GM23338 (cell line): ENCODE measurements at regions not wholly inside any gene's neighbourhood (a gene's known extent, or its start where the extent isn't known, plus 50 kb on each side); places are given as distances from the start of the nearest gene placed in this dataset.

ENCODE experiments used
- ATAC-seq: fragments of 200-7000 bp; cut with Tn5 transposase; 3 replicates; pipeline ENCODE4 v1.9.1; 2020
- DNase-seq: peaks from one replicate; pipeline ENCODE4 v3.0.0-alpha.2; 2015; ENCODE audit warnings: low spot score
- H2AFZ ChIP-seq: fragments of 200-600 bp; sonication (generic); 2 replicates; pipeline ENCODE4 v1.8.0; 2016; ENCODE audit warnings: antibody characterized with exemption, mild to moderate bottlenecking, moderate library complexity
- H3F3A ChIP-seq: fragments of 200-600 bp; sonication (generic); replicated peaks from 2 replicates; pipeline ENCODE4 v1.8.0; 2017; ENCODE audit warnings: antibody characterized with exemption, mixed run types, low read depth
- H3K27ac ChIP-seq: fragments of 200-600 bp; sonication (generic); 2 replicates; pipeline ENCODE4 v1.6.1; 2016; ENCODE audit warnings: low read depth
- H3K27me3 ChIP-seq: fragments of 200-600 bp; sonication (generic); 2 replicates; pipeline ENCODE4 v1.8.0; 2016; ENCODE audit warnings: mild to moderate bottlenecking, mixed run types, moderate library complexity; ENCODE audit not compliant: insufficient read depth
- H3K36me3 ChIP-seq: fragments of 200-600 bp; sonication (generic); 2 replicates; pipeline ENCODE4 v1.8.0; 2016; ENCODE audit warnings: mild to moderate bottlenecking; ENCODE audit not compliant: insufficient read depth
- H3K4me1 ChIP-seq: fragments of 200-600 bp; sonication (generic); 2 replicates; pipeline ENCODE4 v1.8.0; 2016; ENCODE audit warnings: mild to moderate bottlenecking, moderate library complexity; ENCODE audit not compliant: insufficient read depth
- H3K4me2 ChIP-seq: fragments of 200-600 bp; sonication (generic); 2 replicates; pipeline ENCODE4 v1.7.1; 2017; ENCODE audit warnings: mixed run types
- H3K4me3 ChIP-seq: fragments of 200-600 bp; sonication (generic); 2 replicates; pipeline ENCODE4 v1.6.1; 2016; ENCODE audit warnings: mixed run types
- H3K79me2 ChIP-seq: fragments of 200-600 bp; sonication (generic); replicated peaks from 2 replicates; pipeline ENCODE4 v1.8.0; 2017; ENCODE audit warnings: mild to moderate bottlenecking; ENCODE audit not compliant: insufficient read depth
- H3K9me2 ChIP-seq: fragments of 200-600 bp; sonication (generic); 2 replicates; pipeline ENCODE4 v1.8.0; 2017; ENCODE audit not compliant: insufficient read depth
- H4K20me1 ChIP-seq: fragments of 200-600 bp; sonication (generic); replicated peaks from 2 replicates; pipeline ENCODE4 v1.8.0; 2017; ENCODE audit warnings: mild to moderate bottlenecking; ENCODE audit not compliant: insufficient read depth
- H3K27ac Mint-ChIP-seq: 2 replicates; pipeline ENCODE4 v1.8.0; 2020; ENCODE audit warnings: inconsistent platforms, mild to moderate bottlenecking, moderate library complexity, mixed read lengths
- H3K27me3 Mint-ChIP-seq: 3 replicates; pipeline ENCODE4 v1.8.0; 2022; ENCODE audit warnings: low read depth, mild to moderate bottlenecking, moderate library complexity, mixed read lengths, inconsistent platforms; ENCODE audit not compliant: insufficient read depth, poor library complexity
- H3K36me3 Mint-ChIP-seq: 3 replicates; pipeline ENCODE4 v1.8.0; 2021; ENCODE audit warnings: low read depth, mild to moderate bottlenecking, inconsistent platforms, moderate library complexity, mixed read lengths
- H3K4me1 Mint-ChIP-seq: 3 replicates; pipeline ENCODE4 v1.8.0; 2020; ENCODE audit warnings: mild to moderate bottlenecking, inconsistent platforms, mixed read lengths
- H3K4me3 Mint-ChIP-seq: 3 replicates; pipeline ENCODE4 v1.8.0; 2021; ENCODE audit warnings: moderate library complexity, mild to moderate bottlenecking, inconsistent platforms, mixed read lengths
- H3K9me3 Mint-ChIP-seq: 3 replicates; pipeline ENCODE4 v1.8.0; 2020; ENCODE audit warnings: moderate library complexity, mild to moderate bottlenecking, inconsistent platforms, mixed read lengths
- TF ChIP-seq, protein P1 (sequence below): fragments of 250-450 bp; sonication (Bioruptor Pico); IDR thresholded peaks from 2 replicates; pipeline ENCODE4 v1.5.0; 2020; ENCODE audit warnings: mild to moderate bottlenecking, moderate library complexity
- TF ChIP-seq, protein P2 (sequence below): IDR thresholded peaks from one replicate; pipeline ENCODE4 v1.6.1; 2018; ENCODE audit warnings: antibody characterized with exemption; ENCODE audit not compliant: unreplicated experiment
- TF ChIP-seq, protein P3 (sequence below): IDR thresholded peaks from 2 replicates; pipeline ENCODE4 v1.6.1; 2016; ENCODE audit warnings: antibody characterized with exemption

DNA sequence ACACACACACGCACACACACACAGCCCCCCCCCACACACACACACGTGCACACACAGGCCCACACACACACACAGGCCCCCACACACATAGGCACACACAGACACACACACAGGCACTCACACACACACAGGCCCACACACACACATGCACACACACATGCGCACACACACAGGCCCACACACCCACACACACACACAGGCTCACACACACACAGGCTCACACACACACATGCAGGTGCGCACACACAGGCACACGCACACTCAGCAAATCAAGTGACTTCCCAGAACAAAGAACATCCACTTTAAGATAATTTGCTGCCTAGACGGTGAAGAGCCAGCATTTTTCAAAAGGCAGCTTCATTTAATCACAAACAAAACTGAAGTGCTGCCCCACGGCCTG, 78.5 kb upstream of the FBRSL1 start (continued):
- TF ChIP-seq, protein P1, sequence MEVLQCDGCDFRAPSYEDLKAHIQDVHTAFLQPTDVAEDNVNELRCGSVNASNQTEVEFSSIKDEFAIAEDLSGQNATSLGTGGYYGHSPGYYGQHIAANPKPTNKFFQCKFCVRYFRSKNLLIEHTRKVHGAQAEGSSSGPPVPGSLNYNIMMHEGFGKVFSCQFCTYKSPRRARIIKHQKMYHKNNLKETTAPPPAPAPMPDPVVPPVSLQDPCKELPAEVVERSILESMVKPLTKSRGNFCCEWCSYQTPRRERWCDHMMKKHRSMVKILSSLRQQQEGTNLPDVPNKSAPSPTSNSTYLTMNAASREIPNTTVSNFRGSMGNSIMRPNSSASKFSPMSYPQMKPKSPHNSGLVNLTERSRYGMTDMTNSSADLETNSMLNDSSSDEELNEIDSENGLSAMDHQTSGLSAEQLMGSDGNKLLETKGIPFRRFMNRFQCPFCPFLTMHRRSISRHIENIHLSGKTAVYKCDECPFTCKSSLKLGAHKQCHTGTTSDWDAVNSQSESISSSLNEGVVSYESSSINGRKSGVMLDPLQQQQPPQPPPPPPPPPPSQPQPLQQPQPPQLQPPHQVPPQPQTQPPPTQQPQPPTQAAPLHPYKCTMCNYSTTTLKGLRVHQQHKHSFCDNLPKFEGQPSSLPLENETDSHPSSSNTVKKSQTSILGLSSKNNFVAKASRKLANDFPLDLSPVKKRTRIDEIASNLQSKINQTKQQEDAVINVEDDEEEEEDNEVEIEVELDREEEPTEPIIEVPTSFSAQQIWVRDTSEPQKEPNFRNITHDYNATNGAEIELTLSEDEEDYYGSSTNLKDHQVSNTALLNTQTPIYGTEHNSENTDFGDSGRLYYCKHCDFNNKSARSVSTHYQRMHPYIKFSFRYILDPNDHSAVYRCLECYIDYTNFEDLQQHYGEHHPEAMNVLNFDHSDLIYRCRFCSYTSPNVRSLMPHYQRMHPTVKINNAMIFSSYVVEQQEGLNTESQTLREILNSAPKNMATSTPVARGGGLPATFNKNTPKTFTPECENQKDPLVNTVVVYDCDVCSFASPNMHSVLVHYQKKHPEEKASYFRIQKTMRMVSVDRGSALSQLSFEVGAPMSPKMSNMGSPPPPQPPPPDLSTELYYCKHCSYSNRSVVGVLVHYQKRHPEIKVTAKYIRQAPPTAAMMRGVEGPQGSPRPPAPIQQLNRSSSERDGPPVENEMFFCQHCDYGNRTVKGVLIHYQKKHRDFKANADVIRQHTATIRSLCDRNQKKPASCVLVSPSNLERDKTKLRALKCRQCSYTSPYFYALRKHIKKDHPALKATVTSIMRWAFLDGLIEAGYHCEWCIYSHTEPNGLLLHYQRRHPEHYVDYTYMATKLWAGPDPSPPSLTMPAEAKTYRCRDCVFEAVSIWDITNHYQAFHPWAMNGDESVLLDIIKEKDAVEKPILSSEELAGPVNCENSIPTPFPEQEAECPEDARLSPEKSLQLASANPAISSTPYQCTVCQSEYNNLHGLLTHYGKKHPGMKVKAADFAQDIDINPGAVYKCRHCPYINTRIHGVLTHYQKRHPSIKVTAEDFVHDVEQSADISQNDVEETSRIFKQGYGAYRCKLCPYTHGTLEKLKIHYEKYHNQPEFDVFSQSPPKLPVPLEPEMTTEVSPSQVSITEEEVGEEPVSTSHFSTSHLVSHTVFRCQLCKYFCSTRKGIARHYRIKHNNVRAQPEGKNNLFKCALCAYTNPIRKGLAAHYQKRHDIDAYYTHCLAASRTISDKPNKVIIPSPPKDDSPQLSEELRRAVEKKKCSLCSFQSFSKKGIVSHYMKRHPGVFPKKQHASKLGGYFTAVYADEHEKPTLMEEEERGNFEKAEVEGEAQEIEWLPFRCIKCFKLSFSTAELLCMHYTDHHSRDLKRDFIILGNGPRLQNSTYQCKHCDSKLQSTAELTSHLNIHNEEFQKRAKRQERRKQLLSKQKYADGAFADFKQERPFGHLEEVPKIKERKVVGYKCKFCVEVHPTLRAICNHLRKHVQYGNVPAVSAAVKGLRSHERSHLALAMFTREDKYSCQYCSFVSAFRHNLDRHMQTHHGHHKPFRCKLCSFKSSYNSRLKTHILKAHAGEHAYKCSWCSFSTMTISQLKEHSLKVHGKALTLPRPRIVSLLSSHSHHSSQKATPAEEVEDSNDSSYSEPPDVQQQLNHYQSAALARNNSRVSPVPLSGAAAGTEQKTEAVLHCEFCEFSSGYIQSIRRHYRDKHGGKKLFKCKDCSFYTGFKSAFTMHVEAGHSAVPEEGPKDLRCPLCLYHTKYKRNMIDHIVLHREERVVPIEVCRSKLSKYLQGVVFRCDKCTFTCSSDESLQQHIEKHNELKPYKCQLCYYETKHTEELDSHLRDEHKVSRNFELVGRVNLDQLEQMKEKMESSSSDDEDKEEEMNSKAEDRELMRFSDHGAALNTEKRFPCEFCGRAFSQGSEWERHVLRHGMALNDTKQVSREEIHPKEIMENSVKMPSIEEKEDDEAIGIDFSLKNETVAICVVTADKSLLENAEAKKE (CRISPR knock-in tag) = no peak
- TF ChIP-seq, protein P2, sequence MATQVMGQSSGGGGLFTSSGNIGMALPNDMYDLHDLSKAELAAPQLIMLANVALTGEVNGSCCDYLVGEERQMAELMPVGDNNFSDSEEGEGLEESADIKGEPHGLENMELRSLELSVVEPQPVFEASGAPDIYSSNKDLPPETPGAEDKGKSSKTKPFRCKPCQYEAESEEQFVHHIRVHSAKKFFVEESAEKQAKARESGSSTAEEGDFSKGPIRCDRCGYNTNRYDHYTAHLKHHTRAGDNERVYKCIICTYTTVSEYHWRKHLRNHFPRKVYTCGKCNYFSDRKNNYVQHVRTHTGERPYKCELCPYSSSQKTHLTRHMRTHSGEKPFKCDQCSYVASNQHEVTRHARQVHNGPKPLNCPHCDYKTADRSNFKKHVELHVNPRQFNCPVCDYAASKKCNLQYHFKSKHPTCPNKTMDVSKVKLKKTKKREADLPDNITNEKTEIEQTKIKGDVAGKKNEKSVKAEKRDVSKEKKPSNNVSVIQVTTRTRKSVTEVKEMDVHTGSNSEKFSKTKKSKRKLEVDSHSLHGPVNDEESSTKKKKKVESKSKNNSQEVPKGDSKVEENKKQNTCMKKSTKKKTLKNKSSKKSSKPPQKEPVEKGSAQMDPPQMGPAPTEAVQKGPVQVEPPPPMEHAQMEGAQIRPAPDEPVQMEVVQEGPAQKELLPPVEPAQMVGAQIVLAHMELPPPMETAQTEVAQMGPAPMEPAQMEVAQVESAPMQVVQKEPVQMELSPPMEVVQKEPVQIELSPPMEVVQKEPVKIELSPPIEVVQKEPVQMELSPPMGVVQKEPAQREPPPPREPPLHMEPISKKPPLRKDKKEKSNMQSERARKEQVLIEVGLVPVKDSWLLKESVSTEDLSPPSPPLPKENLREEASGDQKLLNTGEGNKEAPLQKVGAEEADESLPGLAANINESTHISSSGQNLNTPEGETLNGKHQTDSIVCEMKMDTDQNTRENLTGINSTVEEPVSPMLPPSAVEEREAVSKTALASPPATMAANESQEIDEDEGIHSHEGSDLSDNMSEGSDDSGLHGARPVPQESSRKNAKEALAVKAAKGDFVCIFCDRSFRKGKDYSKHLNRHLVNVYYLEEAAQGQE = no peak

DNA sequence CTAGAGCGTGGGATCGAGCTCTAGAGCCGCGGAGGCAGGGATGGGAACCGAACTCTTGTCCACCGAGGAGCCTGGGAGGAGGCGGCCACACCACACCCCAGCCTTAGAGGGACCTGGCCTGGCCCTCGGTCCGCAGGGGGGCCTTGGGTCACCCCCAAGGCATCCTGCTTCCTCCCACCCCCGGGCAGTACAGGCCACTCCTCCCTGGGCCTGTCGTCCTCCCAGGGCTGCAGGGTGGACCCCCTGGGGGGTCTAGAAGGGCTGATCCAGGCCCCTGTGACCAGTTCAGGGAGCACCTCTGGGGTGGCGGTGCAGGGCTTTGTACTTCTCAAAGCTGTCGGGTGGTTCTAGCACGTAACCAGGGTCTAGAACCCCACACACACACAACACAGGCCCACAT, 79.1 kb upstream of the FBRSL1 start:
- no peaks in the 10 kb centered on the region for H3K36me3 Mint-ChIP-seq
- no peak overlapping the region for H3K27ac Mint-ChIP-seq
- Histone ChIP-seq H3K4me1 (no peaks in the 10 kb centered on the region), H3K4me3 (no peak overlapping the region), H3K27ac (no peak overlapping the region), H3F3A (no peaks in the 10 kb centered on the region), H3K79me2 (no peaks in the 10 kb centered on the region), H3K4me2 (no peak overlapping the region), H4K20me1 (no peaks in the 10 kb centered on the region), H3K9me2 (no peaks in the 10 kb centered on the region), H3K36me3 (no peaks in the 10 kb centered on the region), H3K27me3 (no peaks in the 10 kb centered on the region), H2AFZ (no peak overlapping the region)
- peaks cover 15% of the 10 kb centered on the region for H3K27me3 Mint-ChIP-seq
- ATAC-seq (no peak), DNase-seq (no peak)
- no peak overlapping the region for H3K4me3 Mint-ChIP-seq
- H3K4me1 Mint-ChIP-seq = no peaks in the 10 kb centered on the region
- H3K9me3 Mint-ChIP-seq = no peaks in the 10 kb centered on the region
- TF ChIP-seq, protein P3, sequence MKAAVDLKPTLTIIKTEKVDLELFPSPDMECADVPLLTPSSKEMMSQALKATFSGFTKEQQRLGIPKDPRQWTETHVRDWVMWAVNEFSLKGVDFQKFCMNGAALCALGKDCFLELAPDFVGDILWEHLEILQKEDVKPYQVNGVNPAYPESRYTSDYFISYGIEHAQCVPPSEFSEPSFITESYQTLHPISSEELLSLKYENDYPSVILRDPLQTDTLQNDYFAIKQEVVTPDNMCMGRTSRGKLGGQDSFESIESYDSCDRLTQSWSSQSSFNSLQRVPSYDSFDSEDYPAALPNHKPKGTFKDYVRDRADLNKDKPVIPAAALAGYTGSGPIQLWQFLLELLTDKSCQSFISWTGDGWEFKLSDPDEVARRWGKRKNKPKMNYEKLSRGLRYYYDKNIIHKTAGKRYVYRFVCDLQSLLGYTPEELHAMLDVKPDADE = no peak
- TF ChIP-seq, protein P2 = no peak
